GM11168 (cell line): ENCODE measurements at regions not wholly inside any gene's neighbourhood (a gene's known extent, or its start where the extent isn't known, plus 50 kb on each side); places are given as distances from the start of the nearest gene placed in this dataset.
"Not testable (repeated sequence)": the region's sequence is repeated elsewhere in the genome, so short reads cannot be mapped to it uniquely, and the experiment has no call there.

Source experiments
- in situ Hi-C: fragments of 300-500 bp; cut with MboI; formaldehyde crosslinking; loops from one replicate; pipeline ENCODE4 v1.12.0; 2022; ENCODE audit warnings: low sequenced_read_pairs; ENCODE audit not compliant: unreplicated experiment

DNA sequence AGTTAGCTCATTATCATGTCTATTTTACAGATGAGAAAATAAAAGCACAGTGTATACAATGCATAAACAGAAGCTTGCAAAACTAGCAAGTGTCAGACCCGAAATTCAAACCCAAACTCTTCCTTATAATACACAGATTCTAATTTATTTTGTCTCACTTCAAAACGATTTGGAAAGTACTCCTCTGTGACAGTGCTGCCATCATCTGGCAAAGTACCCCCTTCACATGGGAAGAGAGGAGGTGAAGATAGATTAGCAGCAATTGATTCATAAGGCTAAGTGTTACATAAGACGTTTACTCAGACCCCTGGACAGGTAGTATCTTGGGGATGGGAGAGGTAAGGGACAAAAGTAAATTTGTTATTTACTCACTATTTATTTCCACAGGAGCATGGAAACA, 744.0 kb upstream of the SGO1 start:
- in situ Hi-C loops: no loop called here

DNA sequence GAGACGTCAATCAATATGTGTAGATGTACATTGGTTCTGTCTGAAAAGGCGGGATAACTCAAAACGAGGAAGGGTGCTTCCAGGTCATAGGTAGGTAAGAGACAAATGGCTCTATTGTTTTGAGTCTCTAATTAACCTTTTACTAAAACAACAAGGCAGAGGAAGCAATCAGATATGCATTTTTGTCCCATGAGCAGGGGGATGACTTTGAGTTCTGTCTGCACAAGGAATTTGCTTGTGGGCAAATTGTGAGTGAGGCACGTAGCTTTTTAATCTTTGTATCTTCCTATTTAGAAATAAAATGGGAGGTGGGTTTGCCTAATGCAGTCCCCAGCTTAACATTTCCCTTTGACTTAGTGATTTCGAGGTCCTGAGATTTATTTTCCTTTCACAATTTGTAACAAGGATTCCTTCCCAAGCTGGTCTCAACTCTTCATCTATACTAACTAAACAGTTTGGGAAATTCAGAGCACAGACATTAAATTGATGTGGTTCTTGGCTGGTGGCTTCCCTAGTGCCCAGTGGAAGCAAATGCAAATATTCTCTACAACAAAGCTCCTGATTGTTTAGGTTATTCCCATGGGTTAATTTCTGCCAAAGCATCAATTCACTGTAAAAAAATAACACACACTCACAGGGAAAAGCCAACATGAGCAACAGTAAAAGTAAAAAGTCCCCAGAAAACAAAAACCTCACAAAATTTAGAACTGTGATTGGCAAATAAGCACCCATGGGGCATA, 738.8 kb upstream of the SGO1 start:
- in situ Hi-C loops: no loop called here

- in situ Hi-C loops: not testable (repeated sequence)
These were observed 735.1 kb upstream of the SGO1 start for GRCh38 chr3:20921112-20921511.

GRCh38 chr3:20916951-20917606, 731.1 kb upstream of the SGO1 start:
- in situ Hi-C loops: no loop called here

DNA sequence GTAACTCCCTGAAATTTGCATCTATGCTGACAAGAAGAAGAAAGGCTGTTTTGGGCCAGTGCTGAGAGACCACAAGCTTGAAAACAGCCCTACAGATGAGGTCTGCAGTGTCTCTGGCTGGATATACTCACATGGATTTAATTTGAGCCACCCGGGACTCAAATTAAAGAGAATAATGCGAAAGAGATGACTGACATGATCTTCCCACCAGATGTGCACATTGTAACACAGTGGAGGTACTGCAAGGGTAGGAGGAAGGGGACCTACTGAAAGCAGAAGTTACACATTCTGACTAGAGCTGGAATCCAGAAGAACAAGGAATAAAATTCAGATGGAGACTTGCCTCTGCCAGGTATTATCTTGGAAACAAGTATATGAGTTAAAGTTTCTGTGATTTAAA, 728.3 kb upstream of the SGO1 start:
- in situ Hi-C loops: no loop called here

DNA sequence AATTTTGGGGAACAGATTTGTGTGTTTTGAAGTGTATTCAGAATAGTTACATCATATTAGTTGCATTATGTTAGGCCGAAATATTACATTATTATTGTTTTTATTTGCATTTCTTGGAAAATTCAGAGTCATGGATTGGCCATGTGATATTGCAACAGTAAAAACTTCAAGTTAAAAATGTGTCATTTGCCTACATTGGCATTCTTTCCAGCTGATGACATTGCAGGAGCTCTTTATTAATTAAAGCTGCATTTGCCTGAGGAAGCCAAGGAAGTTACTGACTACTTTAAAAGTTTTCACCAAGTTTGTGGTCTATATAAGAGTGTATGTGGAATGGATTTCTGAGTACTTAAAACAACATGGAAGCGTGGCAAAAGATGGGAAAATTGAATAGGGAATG, 726.4 kb upstream of the SGO1 start:
- in situ Hi-C loops: no loop called here

- in situ Hi-C loops: no loop called here
These were observed 723.5 kb upstream of the SGO1 start for GRCh38 chr3:20909511-20909910.

- in situ Hi-C loops: no loop called here
These were observed 719.3 kb upstream of the SGO1 start for GRCh38 chr3:20905210-20905805.

DNA sequence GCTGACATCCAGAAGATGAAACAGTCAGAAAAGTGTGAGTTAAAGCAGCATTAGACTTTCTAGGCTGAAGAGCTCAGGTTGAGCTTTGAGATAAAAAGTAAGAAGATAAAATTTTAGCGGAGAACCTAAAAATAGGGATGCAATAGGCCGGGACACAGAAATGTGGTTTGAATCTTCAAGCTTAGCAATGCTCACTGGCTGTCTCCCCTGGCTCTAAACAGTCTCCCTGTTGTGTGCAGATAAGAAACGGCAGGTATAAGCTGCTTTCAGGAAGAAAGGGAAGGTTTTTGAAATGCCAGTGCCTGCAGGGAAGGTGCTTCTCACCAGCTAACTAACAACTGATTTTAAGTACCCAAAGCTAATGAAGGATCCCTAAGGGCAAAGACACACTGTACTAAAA, 718.7 kb upstream of the SGO1 start:
- in situ Hi-C loops: no loop called here

DNA sequence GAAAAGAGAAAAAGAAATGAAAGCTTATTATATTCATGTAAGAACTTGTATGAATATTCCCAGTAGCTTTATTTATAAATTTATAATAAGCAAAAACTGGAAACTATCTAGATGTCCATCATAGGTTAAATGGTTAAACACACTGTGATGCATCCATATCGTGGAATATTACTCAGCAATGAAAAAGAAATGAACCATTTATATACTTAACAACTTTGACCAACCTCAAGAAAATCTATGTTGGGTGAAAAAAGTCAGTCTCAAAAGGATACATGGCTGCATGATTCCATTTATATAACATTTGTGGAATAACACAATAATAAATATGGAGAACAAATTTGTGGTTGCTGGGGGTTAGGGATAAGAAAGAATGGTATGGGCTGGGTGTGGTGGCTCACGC, 713.0 kb upstream of the SGO1 start:
- in situ Hi-C loops: no loop called here

GRCh38 chr3:20890111-20890519, 704.1 kb upstream of the SGO1 start:
- in situ Hi-C loops: no loop called here

DNA sequence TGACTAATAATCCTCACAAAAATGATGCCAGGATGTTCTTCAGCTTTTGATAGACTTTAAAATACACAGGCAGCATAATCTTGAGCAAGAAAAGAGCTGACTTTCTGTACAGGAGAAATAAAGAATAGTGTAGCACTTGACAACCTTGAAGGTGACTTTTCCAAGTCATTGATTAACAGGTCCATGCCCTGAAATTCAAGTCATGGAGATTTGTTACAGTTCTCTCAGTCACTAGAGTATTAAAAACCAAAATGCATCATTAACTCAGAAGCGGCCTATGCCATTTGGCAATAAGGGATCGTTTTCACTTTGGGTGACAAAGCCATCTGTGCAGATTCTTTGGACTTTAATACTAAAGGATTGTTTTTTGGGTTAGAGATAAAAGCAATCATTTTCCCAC, 692.7 kb upstream of the SGO1 start:
- in situ Hi-C loops: no loop called here

GRCh38 chr3:20873235-20873634, 687.2 kb upstream of the SGO1 start:
- in situ Hi-C loops: no loop called here

- in situ Hi-C loops: no loop called here
These were observed 684.3 kb upstream of the SGO1 start for GRCh38 chr3:20870106-20870899.

GRCh38 chr3:20865803-20866202, 679.8 kb upstream of the SGO1 start:
- in situ Hi-C loops: no loop called here

DNA sequence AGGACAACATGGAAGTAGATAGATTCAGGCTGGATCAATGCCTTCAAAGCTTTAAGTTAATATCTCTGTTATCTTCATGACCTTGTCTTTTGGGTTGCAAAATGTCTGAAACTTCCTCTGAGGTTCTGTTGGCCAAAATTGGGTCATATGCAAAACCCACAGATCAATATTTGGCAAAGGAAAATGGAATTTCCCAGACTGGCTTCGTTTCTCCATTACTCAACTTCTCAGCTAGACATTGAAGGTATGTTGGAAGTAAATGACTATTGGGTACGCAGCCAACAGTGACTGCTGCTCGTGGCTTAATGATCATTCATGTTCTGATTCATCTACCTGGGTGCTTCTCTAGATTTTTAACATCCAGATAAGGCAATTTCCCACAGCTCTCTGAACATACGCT, 675.4 kb upstream of the SGO1 start:
- in situ Hi-C loops: no loop called here

GRCh38 chr3:20857636-20858035, 671.6 kb upstream of the SGO1 start:
- in situ Hi-C loops: no loop called here

GRCh38 chr3:20853890-20854289, 667.9 kb upstream of the SGO1 start:
- in situ Hi-C loops: no loop called here

GRCh38 chr3:20852712-20853111, 666.7 kb upstream of the SGO1 start:
- in situ Hi-C loops: no loop called here

- in situ Hi-C loops: no loop called here
These were observed 664.0 kb upstream of the SGO1 start for GRCh38 chr3:20849975-20850374.

DNA sequence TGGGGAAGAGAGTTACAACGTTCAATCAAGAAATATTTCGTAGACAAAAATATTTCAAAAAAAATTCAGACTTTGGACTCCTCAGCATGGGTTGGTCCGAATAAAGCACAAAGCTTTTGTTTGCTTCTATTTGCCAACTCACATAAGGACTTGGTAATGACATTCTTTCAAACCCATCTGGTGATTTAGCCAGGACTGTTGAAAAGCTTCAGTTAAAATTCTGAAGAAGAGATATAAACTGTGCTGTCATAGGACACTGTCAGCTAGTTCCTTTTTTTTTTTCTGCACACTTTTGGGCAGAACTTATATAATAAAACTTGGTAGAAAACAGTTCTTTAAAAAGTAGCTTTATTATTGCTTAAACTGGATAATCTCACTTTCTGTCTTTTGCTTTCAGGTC, 660.8 kb upstream of the SGO1 start:
- in situ Hi-C loops: no loop called here
